GM20000 (cell line): ENCODE measurements at regions not wholly inside any gene's neighbourhood (a gene's known extent, or its start where the extent isn't known, plus 50 kb on each side); places are given as distances from the start of the nearest gene placed in this dataset.

Experiments
- DNase-seq: peaks from one replicate; pipeline ENCODE4 v3.0.0; 2012; ENCODE audit warnings: low spot score
- TF ChIP-seq, protein P1 (sequence below): IDR thresholded peaks from 2 replicates; pipeline ENCODE4 v1.5.1; 2012; ENCODE audit warnings: mild to moderate bottlenecking, control low read depth; ENCODE audit errors: extremely low read depth, missing control alignments

DNA sequence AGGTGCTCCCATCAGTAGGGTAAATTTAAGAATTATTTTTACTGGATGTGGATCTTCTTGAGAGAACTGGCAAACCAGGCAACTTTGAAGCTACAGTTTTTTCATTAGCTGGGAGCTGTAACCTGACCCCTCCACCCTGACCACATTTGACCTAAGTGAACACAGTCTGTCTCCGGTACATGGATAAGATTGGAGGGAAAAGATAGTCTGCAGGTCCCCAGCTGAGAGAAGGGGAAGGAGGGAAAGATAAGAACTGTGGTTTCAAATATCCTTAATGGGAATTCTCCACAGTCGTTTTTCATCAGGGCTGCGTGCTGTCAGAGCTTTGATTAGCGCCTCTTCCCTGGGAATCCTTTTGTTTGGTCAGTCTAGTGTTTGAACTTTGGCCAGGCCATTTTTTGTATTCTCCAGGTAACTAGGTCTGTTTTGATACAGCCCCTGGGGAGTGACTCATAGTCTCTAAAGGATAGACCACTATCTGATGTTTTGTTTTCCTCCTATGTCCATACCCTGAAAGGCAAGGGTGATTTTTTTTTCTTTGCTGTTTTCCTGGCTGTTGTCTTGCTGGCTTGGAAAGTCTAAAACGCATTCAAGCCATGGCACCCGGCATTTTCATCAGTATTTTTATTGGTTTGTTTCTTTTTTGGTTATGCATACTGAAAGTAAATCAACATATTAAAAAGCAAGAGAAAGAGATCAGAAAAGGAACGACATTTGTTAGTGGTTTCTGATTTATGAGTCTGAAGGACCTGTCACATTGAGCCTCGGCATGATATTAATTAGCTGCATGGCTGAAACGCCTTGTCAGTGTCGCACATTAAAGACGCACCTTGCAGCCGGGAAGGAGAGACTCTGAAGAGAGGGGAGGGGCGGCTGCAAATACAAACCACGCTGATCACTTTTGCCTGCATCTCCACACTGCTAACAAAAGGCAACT, 183.4 kb upstream of the FN1 start:
- DNase-seq: no peak
- TF ChIP-seq, protein P1, sequence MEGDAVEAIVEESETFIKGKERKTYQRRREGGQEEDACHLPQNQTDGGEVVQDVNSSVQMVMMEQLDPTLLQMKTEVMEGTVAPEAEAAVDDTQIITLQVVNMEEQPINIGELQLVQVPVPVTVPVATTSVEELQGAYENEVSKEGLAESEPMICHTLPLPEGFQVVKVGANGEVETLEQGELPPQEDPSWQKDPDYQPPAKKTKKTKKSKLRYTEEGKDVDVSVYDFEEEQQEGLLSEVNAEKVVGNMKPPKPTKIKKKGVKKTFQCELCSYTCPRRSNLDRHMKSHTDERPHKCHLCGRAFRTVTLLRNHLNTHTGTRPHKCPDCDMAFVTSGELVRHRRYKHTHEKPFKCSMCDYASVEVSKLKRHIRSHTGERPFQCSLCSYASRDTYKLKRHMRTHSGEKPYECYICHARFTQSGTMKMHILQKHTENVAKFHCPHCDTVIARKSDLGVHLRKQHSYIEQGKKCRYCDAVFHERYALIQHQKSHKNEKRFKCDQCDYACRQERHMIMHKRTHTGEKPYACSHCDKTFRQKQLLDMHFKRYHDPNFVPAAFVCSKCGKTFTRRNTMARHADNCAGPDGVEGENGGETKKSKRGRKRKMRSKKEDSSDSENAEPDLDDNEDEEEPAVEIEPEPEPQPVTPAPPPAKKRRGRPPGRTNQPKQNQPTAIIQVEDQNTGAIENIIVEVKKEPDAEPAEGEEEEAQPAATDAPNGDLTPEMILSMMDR: no peak

DNA sequence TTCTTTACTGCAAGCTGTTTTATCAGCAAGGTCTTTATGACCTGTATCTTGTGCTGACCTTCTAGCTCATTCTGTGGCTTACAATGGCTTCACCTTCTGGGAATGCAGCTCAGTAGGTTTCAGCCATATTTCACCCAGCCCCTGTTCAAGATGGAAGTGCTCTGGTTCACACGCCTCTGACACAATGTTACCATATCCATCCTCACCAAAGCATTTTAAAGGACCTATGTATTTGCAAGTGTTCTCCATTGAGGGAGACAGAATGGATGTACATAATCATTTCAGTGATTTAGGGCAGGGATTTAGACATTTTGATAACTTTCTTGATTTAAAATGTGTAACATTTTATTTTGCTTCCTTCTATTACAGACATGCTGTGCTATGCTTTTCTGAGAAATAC, 182.3 kb upstream of the FN1 start:
- TF ChIP-seq, protein P1: no peak
- DNase-seq: no peak

DNA sequence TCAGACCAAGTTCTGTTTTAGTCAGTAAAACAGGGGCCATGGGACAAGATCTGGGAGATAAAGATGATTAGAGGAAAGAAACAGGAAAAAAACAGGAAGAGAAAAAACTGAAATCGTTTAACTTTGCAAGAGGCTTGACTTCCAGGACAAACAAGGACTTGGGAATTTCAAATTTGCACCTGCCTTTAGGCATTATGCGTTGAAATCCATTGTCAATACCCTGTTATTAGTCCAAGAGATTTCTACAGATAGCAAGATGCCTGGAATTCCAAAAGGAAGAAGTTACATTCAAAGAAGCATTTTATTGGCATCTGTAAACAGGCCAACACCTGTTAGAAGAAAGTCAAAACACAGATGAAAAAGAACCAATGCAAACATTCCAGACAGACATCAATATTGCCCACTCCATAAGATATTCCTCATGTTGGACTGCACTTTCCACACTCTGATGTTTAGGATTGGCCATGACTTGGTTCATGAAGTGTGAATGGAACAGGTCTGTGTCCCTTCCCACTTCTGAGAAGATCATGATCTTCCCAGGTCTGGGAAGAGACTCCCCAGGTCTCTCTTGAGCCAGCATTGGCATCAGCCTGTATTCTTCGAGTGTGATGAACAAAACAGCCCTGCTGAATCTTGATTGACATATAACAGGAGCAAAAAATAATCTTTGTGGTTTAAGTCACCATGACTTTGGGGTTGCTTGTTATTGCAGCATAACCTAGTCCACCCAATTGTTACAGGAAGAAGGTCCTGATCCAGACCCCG, 181.4 kb upstream of the FN1 start:
- TF ChIP-seq, protein P1: no peak
- no peak for DNase-seq

DNA sequence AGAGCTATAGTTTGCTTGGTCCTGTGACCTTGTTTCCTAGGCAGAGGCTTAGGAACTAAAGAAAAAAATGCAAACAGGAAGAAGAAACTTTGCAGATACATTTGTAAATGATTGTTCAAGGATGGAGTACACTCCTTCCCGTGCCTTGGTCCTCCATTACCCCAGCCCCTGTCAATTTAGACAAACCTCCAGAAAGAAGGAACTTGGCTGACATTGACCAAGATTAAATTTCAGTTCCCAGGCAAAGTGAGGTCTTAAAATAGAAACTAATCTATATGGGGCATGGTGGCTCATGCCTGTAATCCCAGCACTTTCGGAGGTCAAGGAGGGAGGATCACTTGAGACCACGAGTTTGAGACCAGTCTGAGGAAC, 179.9 kb upstream of the FN1 start:
- TF ChIP-seq, protein P1: no peak

DNA sequence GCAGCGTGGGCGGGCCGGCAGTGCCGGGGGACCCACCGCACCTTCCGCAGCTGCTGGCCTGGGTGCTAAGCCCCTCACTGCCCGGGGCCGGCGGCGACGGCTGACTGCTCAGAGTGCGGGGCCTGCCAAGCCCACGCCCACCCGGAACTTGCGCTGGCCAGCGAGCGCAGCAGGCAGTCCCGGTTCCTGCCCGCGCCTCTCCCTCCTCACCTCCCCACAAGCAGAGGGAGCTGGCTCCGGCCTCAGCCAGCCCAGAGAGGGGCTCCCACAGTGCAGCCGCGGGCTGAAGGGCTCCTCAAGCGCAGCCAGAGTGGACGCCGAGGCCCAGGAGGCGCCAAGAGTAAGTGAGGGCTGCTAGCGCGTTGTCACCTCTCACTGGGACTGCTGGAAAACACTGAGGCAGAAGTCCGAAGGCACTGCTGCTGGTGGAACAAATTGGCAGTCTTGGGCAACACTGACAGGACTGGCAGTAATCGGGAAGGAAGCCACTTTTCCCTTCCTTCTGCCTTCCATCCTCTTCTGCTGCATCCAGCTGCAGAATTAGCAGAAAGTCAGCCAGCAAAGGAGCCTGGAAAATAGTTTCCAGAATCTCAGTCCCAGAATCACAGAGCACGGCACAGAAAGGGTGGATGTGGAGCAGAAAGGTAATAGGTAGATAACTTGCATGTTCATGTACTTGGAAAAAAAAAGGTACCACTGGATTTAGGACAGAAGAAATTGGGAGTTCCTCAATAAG, 179.4 kb upstream of the FN1 start:
- TF ChIP-seq, protein P1: no peak
- no peak for DNase-seq

More for the DNA sequence above, 179.9 kb upstream of the FN1 start:
- no peak for DNase-seq

DNA sequence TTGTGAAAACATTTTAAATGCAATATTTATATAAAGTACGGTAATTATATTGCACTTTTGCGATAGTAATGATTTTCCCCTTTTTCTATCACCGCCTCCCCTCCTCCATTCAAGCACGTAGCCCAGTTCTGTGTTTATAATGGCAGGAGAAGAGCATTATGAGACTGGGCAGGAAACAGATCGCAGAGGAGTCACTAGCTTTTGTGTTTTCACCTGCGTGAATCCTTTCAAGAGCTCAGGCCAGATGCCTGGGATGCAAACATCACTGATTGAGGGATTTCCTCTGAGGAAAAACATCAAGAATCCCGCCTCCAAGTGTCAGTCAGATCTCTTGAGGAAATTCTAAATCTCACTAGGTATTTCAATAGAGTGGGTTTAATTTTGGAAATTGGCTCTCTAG, 178.4 kb upstream of the FN1 start:
- TF ChIP-seq, protein P1: no peak

More for the DNA sequence above, 178.4 kb upstream of the FN1 start:
- DNase-seq: no peak
